ENCODE measurements at regions not wholly inside any gene's neighbourhood (a gene's known extent, or its start where the extent isn't known, plus 50 kb on each side); places are given as distances from the start of the nearest gene placed in this dataset.

GRCh38 chr10:28434063-28434462, 98.9 kb upstream of the WAC start:
- Histone ChIP-seq H3F3A (ENCODE audit: control insufficient read depth, insufficient read depth) (no peaks in the 10 kb centered on the region), H3K4me3 (ENCODE audit: low read length) (no peak overlapping the region), H3K4me2 (ENCODE audit: low read length) (no peak overlapping the region), H3K9me3 (ENCODE audit: control insufficient read depth, insufficient read depth, low read length) (no peaks in the 10 kb centered on the region), H3K27me3 (ENCODE audit: control insufficient read depth, low read length) (no peaks in the 10 kb centered on the region), H3K4me1 (ENCODE audit: control insufficient read depth, low read length) (no peaks in the 10 kb centered on the region), H3K27ac (ENCODE audit: low read depth, low read length) (no peak overlapping the region), H3K79me2 (ENCODE audit: control insufficient read depth, low read length) (no peaks in the 10 kb centered on the region), H3K9me2 (replicated peaks; ENCODE audit: control insufficient read depth, low read length) (no peaks in the 10 kb centered on the region), H4K20me1 (ENCODE audit: control insufficient read depth, insufficient read depth, low read depth, low read length) (no peaks in the 10 kb centered on the region), H3K36me3 (ENCODE audit: control insufficient read depth, low read length) (no peaks in the 10 kb centered on the region)
- TF ChIP-seq, protein P1, sequence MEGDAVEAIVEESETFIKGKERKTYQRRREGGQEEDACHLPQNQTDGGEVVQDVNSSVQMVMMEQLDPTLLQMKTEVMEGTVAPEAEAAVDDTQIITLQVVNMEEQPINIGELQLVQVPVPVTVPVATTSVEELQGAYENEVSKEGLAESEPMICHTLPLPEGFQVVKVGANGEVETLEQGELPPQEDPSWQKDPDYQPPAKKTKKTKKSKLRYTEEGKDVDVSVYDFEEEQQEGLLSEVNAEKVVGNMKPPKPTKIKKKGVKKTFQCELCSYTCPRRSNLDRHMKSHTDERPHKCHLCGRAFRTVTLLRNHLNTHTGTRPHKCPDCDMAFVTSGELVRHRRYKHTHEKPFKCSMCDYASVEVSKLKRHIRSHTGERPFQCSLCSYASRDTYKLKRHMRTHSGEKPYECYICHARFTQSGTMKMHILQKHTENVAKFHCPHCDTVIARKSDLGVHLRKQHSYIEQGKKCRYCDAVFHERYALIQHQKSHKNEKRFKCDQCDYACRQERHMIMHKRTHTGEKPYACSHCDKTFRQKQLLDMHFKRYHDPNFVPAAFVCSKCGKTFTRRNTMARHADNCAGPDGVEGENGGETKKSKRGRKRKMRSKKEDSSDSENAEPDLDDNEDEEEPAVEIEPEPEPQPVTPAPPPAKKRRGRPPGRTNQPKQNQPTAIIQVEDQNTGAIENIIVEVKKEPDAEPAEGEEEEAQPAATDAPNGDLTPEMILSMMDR (IDR thresholded peaks at IDR 0.05; ENCODE audit: low read depth, low read length, poor library complexity, severe bottlenecking), result no peak
- no peak for TF ChIP-seq EZH2phosphoT487 (IDR thresholded peaks at IDR 0.05; ENCODE audit: borderline replicate concordance, low read length)

GRCh38 chr10:28442403-28442802, 90.5 kb upstream of the WAC start:
- Histone ChIP-seq H3K27ac (ENCODE audit: low read depth, low read length) (no peak overlapping the region), H3K27me3 (ENCODE audit: control insufficient read depth, low read length) (no peaks in the 10 kb centered on the region), H3K36me3 (ENCODE audit: control insufficient read depth, low read length) (no peaks in the 10 kb centered on the region), H3K4me2 (ENCODE audit: low read length) (no peak overlapping the region), H3K9me3 (ENCODE audit: control insufficient read depth, insufficient read depth, low read length) (no peaks in the 10 kb centered on the region), H3K79me2 (ENCODE audit: control insufficient read depth, low read length) (no peaks in the 10 kb centered on the region), H3K4me3 (ENCODE audit: low read length) (no peak overlapping the region), H3K4me1 (ENCODE audit: control insufficient read depth, low read length) (no peaks in the 10 kb centered on the region), H4K20me1 (ENCODE audit: control insufficient read depth, insufficient read depth, low read depth, low read length) (no peaks in the 10 kb centered on the region), H3K9me2 (replicated peaks; ENCODE audit: control insufficient read depth, low read length) (no peaks in the 10 kb centered on the region), H3F3A (ENCODE audit: control insufficient read depth, insufficient read depth) (no peaks in the 10 kb centered on the region)
- no peak for TF ChIP-seq EZH2phosphoT487 (IDR thresholded peaks at IDR 0.05; ENCODE audit: borderline replicate concordance, low read length)
- TF ChIP-seq, protein P1 (IDR thresholded peaks at IDR 0.05; ENCODE audit: low read depth, low read length, poor library complexity, severe bottlenecking), result no peak

GRCh38 chr10:28444031-28444430, 88.9 kb upstream of the WAC start:
- Histone ChIP-seq H3K4me2 (ENCODE audit: low read length) (no peak overlapping the region), H3K9me3 (ENCODE audit: control insufficient read depth, insufficient read depth, low read length) (no peaks in the 10 kb centered on the region), H3K27ac (ENCODE audit: low read depth, low read length) (no peak overlapping the region), H3K27me3 (ENCODE audit: control insufficient read depth, low read length) (no peaks in the 10 kb centered on the region), H4K20me1 (ENCODE audit: control insufficient read depth, insufficient read depth, low read depth, low read length) (no peaks in the 10 kb centered on the region), H3K79me2 (ENCODE audit: control insufficient read depth, low read length) (no peaks in the 10 kb centered on the region), H3K4me3 (ENCODE audit: low read length) (no peak overlapping the region), H3K36me3 (ENCODE audit: control insufficient read depth, low read length) (no peaks in the 10 kb centered on the region), H3K4me1 (ENCODE audit: control insufficient read depth, low read length) (no peaks in the 10 kb centered on the region), H3F3A (ENCODE audit: control insufficient read depth, insufficient read depth) (no peaks in the 10 kb centered on the region), H3K9me2 (replicated peaks; ENCODE audit: control insufficient read depth, low read length) (no peaks in the 10 kb centered on the region)
- TF ChIP-seq EZH2phosphoT487 (IDR thresholded peaks at IDR 0.05; ENCODE audit: borderline replicate concordance, low read length), result no peak
- TF ChIP-seq, protein P1 (IDR thresholded peaks at IDR 0.05; ENCODE audit: low read depth, low read length, poor library complexity, severe bottlenecking), result no peak

GRCh38 chr10:28445516-28445915, 87.4 kb upstream of the WAC start:
- Histone ChIP-seq H3K4me2 (ENCODE audit: low read length) (no peak overlapping the region), H3K36me3 (ENCODE audit: control insufficient read depth, low read length) (no peaks in the 10 kb centered on the region), H3K9me2 (replicated peaks; ENCODE audit: control insufficient read depth, low read length) (no peaks in the 10 kb centered on the region), H3K27ac (ENCODE audit: low read depth, low read length) (no peak overlapping the region), H3K9me3 (ENCODE audit: control insufficient read depth, insufficient read depth, low read length) (no peaks in the 10 kb centered on the region), H4K20me1 (ENCODE audit: control insufficient read depth, insufficient read depth, low read depth, low read length) (no peaks in the 10 kb centered on the region), H3F3A (ENCODE audit: control insufficient read depth, insufficient read depth) (no peaks in the 10 kb centered on the region), H3K27me3 (ENCODE audit: control insufficient read depth, low read length) (no peaks in the 10 kb centered on the region), H3K79me2 (ENCODE audit: control insufficient read depth, low read length) (no peaks in the 10 kb centered on the region), H3K4me3 (ENCODE audit: low read length) (no peak overlapping the region), H3K4me1 (ENCODE audit: control insufficient read depth, low read length) (no peaks in the 10 kb centered on the region)
- TF ChIP-seq EZH2phosphoT487 (IDR thresholded peaks at IDR 0.05; ENCODE audit: borderline replicate concordance, low read length), result no peak
- TF ChIP-seq, protein P1 (IDR thresholded peaks at IDR 0.05; ENCODE audit: low read depth, low read length, poor library complexity, severe bottlenecking), result no peak
